ENCODE measurements at regions not wholly inside any gene's neighbourhood (a gene's known extent, or its start where the extent isn't known, plus 50 kb on each side); places are given as distances from the start of the nearest gene placed in this dataset.

- DNase-seq (ENCODE audit: low spot score) (no peak), ATAC-seq (no peak)
- intact Hi-C loops (cut with DNase I): no loop called here
Observed at GRCh38 chr2:11090187-11090586, 65.1 kb upstream of the SLC66A3 start.

DNA sequence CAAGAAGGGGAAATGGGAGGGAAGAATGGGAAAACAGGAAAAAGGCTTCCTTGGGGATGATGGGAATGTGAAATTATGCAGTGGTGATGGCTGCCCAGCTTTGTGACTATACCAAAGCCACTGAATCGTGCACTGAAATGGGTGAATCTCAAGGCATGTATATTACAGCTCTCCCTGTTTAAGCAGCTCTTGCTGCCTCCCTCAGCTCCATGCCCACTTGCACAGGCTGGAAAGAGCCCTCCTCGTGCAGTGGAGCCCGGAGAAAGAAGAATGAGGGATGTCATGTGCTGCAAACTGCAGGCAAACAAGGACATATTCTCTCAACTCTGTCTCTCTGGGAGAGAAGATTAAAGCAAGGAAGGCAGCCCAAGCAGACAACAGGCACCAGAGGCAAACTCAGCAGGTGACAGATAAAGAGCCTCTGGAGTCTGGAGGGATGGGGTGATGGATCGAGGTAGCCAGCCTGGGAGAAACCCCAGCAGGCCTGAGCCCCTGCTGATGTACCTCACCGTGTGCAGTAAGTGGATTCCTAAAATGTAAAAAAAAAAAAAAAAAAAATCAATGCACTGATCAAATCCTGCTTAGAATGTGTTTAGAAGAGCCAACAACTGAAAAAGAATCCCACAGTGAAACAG lies 62.4 kb upstream of the SLC66A3 start:
- intact Hi-C loops (cut with DNase I): no loop called here
- ATAC-seq (no peak), DNase-seq (ENCODE audit: low spot score) (no peak)

- ATAC-seq (no peak), DNase-seq (ENCODE audit: low spot score) (no peak)
- intact Hi-C loops (cut with DNase I): no loop called here
Observed at GRCh38 chr2:11093467-11093866, 61.8 kb upstream of the SLC66A3 start.

DNA sequence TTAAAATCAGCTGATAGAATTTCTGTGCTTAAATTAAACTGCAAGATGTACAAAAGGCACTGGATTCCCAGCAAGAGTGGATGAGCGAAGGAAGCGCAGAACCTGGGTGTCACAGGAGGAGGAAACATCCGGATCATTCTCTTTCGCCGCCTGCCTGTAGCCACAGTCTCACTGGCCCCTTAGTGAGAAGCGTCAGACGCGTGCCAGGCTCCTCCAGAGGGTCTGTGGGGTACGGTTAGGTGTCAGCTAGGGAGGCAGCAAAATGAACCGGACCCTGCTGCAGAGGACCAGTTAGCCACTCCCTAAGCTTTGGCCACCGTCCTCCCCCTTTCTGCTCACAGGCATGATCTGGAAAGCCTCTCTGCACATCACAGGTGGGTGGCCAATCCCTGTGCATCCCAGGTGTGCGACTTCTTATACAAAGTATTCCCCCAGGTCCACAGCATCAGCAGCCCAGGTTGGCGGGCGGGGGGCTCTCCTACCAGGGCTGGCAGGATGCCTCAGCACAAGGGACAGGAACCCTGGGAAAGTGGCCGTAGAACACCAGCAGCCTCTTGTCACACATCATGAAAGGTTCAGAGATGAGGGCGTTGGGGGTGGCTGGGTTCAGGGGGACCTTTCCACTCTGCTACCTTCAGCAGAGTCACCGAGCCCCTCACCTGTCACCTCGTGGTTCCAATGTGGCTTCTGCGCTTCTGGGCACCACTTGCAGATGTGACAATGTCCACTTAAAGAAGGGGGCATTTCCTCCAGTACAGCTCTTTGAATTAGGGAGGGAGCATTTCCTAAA lies 61.1 kb upstream of the SLC66A3 start:
- no peak for DNase-seq (ENCODE audit: low spot score)
- no peak for ATAC-seq
- intact Hi-C loops (cut with DNase I): no loop called here

GRCh38 chr2:11096591-11096990 lies 58.7 kb upstream of the SLC66A3 start:
- intact Hi-C loops (cut with DNase I): no loop called here
- ATAC-seq (no peak), DNase-seq (ENCODE audit: low spot score) (no peak)

DNA sequence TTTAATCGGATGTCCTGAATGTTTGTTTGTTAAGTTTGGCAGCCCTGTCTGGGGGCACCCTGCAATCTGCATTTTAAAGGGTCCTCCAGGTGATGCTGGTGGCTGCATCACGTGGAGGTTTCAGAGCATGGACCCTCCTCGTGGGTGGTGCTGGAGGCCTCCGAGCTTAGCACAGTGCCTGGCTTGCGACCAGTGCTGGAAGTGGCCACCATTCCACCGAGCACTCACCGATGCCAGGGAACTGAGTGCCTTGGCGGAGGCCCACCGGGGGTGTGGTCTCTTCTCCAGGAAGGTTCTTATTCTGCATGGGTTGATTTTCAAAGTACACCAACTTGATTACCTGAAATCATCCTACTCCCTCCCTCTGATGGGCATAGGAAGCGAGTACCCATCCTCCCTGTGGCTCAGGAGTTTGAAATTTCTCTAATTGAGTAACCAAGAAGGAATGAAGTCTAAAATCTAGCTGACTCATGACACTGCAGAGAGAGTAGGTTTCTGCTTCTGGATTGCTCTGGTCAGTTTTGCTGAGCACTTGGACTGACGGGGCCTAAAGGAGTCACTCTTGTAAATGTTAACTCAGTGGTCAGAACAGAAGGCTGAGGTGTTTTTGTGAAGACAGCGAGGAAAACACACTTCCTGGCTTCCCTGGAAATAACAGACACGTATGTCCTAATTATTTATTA lies 58.1 kb upstream of the SLC66A3 start:
- ATAC-seq (no peak), DNase-seq (ENCODE audit: low spot score) (no peak)
- intact Hi-C loops (cut with DNase I): no loop called here

DNA sequence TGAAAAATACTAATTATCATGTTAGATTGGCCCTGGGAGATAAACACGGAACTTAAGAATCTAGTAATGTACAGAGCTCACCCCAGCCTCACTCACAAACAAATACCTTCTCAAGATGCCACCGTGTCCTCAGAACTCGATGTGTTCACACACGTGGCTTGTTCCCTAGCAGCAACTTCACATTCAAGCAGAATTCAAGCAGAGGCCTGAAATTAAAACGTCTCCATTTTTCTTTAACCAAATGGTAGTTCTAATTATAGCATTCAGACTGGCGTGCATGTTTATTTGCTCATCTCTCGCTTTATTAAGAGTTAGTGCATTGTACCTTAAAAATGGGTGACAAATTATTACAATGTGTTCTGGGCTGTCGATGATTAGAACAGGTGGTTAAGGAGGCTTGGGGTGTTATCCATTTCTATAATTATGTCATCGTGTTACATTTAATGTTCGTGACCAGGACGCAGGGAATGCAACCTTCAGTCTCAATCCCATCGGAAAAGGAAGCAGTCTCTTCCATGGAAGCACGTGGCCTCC lies 57.3 kb upstream of the SLC66A3 start:
- ATAC-seq (no peak), DNase-seq (ENCODE audit: low spot score) (no peak)
- intact Hi-C loops (cut with DNase I): no loop called here

GRCh38 chr2:11099122-11100065 lies 55.9 kb upstream of the SLC66A3 start:
- ATAC-seq: no peak
- intact Hi-C loops (cut with DNase I): loop anchor here (10.0 kb wide), 1 partner anchor 1035 kb away; no protein-coding TSS in a partner anchor
- DNase-seq (ENCODE audit: low spot score): no peak

DNA sequence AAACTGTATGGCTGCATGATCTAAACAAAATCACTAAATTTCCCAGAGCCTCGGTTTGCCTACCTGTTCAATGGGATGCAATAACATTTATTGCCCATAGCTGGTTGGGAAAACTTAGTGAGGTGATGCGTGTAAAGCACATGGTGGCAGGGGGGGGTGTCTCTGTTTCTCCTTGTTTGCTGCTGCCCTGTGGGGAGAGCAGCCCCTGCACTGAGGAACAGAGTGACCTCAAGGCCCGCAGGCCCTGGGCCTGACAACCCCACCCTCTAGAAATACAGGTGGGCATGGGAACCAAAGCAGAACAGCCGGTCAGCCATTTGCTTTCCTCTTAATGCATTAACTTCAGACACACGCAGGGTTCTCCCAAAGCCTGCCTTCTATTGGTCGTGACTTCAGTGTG lies 55.1 kb upstream of the SLC66A3 start:
- no peak for DNase-seq (ENCODE audit: low spot score)
- intact Hi-C loops (cut with DNase I): loop anchor here (10.0 kb wide), 1 partner anchor 1035 kb away; no protein-coding TSS in a partner anchor
- ATAC-seq: no peak

DNA sequence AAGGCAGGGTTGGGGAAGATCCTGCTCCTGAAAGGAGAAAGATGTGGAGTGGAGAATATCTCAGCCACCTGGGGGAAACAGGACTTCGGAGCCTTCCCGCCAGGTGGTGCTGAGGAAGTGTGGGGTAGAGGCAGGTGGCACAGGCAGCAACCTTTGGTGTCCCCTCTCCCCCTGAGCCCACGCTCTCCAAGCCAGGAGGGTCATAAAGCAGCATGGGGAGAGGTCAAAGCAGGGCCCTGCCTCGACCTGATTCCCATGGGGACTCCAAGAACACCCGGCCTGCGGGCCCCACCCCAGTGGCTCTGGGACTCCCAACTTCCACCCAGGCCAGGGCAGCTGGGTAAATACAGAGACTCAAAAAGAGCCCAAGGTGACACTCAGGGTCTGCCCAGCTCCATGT lies 54.3 kb upstream of the SLC66A3 start:
- intact Hi-C loops (cut with DNase I): loop anchor here (10.0 kb wide), 1 partner anchor 1034 kb away; no protein-coding TSS in a partner anchor
- no peak for DNase-seq (ENCODE audit: low spot score)
- no peak for ATAC-seq

- DNase-seq (ENCODE audit: low spot score) (no peak), ATAC-seq (no peak)
- intact Hi-C loops (cut with DNase I): loop anchor here (10.0 kb wide), 1 partner anchor 1033 kb away; no protein-coding TSS in a partner anchor
Observed at GRCh38 chr2:11101430-11101829, 53.8 kb upstream of the SLC66A3 start.

GRCh38 chr2:11102466-11102865 lies 52.8 kb upstream of the SLC66A3 start:
- no peak for ATAC-seq
- no peak for DNase-seq (ENCODE audit: low spot score)

DNA sequence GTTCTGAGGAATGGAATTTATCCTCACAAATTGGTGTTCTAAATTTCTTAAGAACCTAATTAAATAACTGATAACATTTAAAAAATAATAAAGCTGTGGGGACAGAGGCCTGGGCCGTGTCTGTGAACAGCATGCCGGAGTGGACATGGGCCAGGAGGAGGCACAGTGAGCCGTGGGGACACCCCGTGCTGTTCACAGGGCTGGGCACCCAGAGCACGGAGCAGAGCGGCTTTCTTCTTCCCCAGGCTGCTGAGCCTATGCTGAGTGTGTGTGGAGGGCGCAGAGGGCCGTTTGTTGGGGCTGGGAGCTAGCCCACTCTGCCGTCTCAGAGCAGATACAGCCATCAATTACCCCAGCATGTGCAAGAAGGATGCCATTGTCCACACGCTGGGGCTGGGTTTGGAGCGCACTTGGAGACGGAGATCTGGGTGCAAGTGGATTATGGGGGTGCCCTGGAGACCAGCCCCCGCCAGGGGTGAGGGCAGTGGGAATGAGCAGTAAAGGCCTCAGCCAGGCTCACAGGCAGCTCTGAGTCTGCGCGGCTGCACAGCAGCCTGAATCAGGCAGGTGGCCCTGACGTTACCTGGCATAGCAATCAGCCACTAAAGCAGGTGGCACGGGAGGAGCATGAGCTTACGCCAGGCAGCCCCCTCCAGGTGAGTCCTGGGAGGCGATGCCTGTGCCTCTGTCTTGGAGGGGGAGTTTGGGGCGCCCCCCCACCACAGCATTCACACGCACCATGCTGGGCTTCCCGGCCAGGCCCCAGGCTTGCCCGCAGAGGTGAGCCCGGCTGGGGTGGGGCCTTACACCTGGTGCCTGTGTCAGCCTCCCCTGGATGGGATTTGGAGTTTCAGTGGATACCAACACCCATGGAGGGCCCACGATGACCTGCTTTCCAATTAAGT lies 52.1 kb upstream of the SLC66A3 start:
- DNase-seq (ENCODE audit: low spot score) (no peak), ATAC-seq (no peak)

More at GRCh38 chr2:11102466-11102865, 52.8 kb upstream of the SLC66A3 start:
- intact Hi-C loops (cut with DNase I): loop anchor here (10.0 kb wide), 1 partner anchor 1032 kb away; no protein-coding TSS in a partner anchor

DNA sequence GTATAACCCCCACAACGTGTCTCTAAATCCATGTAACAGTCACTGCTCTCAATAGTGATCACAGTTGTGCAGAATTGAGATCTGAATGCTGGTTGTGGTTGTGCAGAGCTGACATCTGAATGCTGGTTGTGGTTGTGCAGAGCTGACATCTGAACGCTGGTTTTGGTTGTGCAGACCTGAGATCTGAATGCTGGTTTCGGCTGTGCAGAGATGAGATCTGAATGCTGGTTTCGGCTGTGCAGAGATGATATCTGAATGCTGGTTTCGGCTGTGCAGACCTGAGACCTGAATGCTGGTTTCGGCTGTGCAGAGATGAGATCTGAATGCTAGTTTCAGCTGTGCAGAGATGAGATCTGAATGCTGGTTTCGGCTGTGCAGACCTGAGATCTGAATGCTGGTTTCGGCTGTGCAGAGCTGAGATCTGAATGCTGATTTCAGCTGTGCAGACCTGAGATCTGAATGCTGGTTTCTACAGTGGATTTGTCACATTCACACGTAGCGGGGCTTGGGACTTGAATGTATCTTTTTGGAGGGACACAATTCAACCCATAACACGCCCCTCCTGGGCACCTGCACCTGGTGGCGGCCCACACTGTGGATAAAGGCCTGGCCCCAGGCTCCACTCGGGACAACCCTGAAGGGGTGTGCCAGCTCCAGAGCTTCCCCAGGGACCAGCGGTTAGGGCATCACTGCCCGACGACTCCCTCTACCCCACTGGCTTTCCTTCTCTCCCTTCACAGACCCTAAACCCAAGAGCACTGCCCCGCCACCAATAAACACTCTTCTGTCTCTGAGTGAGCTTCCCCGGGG lies 51.1 kb upstream of the SLC66A3 start:
- no peak for ATAC-seq
- intact Hi-C loops (cut with DNase I): loop anchor here (10.0 kb wide), 1 partner anchor 1031 kb away; no protein-coding TSS in a partner anchor
- no peak for DNase-seq (ENCODE audit: low spot score)

More for the DNA sequence above, 52.1 kb upstream of the SLC66A3 start:
- intact Hi-C loops (cut with DNase I): loop anchor here (10.0 kb wide), 1 partner anchor 1032 kb away; no protein-coding TSS in a partner anchor

GRCh38 chr2:11104794-11105660 lies 50.2 kb upstream of the SLC66A3 start:
- intact Hi-C loops (cut with DNase I): loop anchor here (10.0 kb wide), 1 partner anchor 1030 kb away; no protein-coding TSS in a partner anchor
- DNase-seq (ENCODE audit: low spot score): no peak
- no peak for ATAC-seq

Data from sciatic nerve (tissue), 2 donors.